Chondrocyte (in vitro differentiated cells): ENCODE measurements at regions not wholly inside any gene's neighbourhood (a gene's known extent, or its start where the extent isn't known, plus 50 kb on each side); places are given as distances from the start of the nearest gene placed in this dataset.
"Not testable (repeated sequence)": the region's sequence is repeated elsewhere in the genome, so short reads cannot be mapped to it uniquely, and the experiment has no call there.

Source experiments
- DNase-seq: peaks from one replicate; pipeline ENCODE4 v3.0.0; 2021; ENCODE audit warnings: mixed read lengths, low spot score
- H3K27ac Mint-ChIP-seq: one replicate; pipeline ENCODE4 v1.8.0; 2021; ENCODE audit warnings: mild to moderate bottlenecking, moderate library complexity, mixed read lengths; ENCODE audit not compliant: unreplicated experiment
- H3K27me3 Mint-ChIP-seq: 2 replicates; pipeline ENCODE4 v1.8.0; 2021; ENCODE audit warnings: low read depth, mixed read lengths
- H3K36me3 Mint-ChIP-seq: 2 replicates; pipeline ENCODE4 v1.8.0; 2021; ENCODE audit warnings: low read depth, mixed read lengths
- H3K4me1 Mint-ChIP-seq: 2 replicates; pipeline ENCODE4 v1.8.0; 2021; ENCODE audit warnings: low read depth, mild to moderate bottlenecking, mixed read lengths
- H3K4me3 Mint-ChIP-seq: one replicate; pipeline ENCODE4 v1.8.0; 2021; ENCODE audit warnings: mild to moderate bottlenecking, moderate library complexity, mixed read lengths; ENCODE audit not compliant: unreplicated experiment
- H3K9me3 Mint-ChIP-seq: 2 replicates; pipeline ENCODE4 v1.8.0; 2021; ENCODE audit warnings: low read depth, mixed read lengths
- TF ChIP-seq, protein P1 (sequence below): fragments of 200-600 bp; sonication (generic); IDR thresholded peaks from 2 replicates; pipeline ENCODE4 v1.5.0; 2021; ENCODE audit warnings: antibody characterized with exemption, mild to moderate bottlenecking, moderate library complexity

DNA sequence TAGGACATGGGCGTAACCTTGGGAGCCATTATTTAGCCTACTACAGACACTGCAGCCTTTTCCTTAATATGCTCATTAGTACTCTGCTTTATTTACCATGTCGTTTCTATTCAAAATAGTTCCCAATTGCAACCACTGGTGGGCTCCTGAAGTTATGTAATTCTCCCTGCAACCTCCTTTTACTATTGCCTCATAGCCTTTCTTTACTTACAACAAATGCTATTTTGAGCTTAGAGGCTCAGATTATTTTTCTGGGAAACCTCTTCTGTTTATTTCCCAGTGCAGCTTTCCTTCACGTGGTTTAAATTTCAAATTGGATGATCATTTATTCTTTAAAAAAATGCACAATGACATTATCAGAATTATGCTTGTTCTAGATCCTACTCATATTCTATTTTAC lies 492.3 kb upstream of the TMEFF2 start:
- Mint-ChIP-seq H3K27ac (no peak overlapping the region), H3K4me1 (no peaks in the 10 kb centered on the region), H3K36me3 (peaks cover 1% of the 10 kb centered on the region), H3K4me3 (no peak overlapping the region), H3K27me3 (peaks cover 2% of the 10 kb centered on the region), H3K9me3 (no peaks in the 10 kb centered on the region)
- TF ChIP-seq, protein P1, sequence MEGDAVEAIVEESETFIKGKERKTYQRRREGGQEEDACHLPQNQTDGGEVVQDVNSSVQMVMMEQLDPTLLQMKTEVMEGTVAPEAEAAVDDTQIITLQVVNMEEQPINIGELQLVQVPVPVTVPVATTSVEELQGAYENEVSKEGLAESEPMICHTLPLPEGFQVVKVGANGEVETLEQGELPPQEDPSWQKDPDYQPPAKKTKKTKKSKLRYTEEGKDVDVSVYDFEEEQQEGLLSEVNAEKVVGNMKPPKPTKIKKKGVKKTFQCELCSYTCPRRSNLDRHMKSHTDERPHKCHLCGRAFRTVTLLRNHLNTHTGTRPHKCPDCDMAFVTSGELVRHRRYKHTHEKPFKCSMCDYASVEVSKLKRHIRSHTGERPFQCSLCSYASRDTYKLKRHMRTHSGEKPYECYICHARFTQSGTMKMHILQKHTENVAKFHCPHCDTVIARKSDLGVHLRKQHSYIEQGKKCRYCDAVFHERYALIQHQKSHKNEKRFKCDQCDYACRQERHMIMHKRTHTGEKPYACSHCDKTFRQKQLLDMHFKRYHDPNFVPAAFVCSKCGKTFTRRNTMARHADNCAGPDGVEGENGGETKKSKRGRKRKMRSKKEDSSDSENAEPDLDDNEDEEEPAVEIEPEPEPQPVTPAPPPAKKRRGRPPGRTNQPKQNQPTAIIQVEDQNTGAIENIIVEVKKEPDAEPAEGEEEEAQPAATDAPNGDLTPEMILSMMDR = no peak
- no peak for DNase-seq

DNA sequence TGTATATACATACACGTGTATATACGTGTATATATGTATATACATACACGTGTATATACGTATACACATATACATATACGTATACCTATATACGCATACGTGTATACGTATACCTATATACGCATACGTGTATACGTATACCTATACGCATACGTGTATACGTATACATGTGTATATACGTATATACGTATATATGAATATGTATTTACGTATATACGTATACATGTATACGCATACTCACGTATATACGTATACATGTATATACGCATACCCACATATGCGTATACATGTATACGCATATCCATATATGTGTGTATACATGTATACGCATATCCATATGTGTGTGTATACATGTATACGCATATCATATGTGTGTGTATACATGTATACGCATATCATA lies 487.8 kb upstream of the TMEFF2 start:
- DNase-seq, H3K9me3 Mint-ChIP-seq, H3K4me1 Mint-ChIP-seq, H3K27me3 Mint-ChIP-seq, H3K4me3 Mint-ChIP-seq, H3K27ac Mint-ChIP-seq, H3K36me3 Mint-ChIP-seq: not testable (repeated sequence)

DNA sequence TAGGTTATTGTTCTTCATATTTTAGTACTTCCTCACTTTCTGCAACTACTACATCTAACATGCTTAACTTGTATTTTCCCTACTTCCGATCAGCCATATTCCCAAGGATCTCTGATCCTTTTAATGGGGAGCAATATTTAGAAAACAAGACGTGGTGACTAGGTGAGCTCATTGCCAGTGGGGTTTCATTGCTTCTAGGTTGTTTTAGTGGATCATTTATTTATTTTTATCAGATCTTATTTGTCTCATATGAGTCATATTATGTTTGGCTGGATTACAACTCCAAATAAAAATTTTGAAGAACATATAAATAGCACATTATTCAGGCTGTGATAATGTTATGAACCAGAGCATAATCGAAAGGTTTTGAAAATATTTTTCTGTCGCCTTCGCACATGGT lies 480.9 kb upstream of the TMEFF2 start:
- H3K27me3 Mint-ChIP-seq = peaks cover 2% of the 10 kb centered on the region
- no peaks in the 10 kb centered on the region for H3K4me1 Mint-ChIP-seq
- TF ChIP-seq, protein P1 = no peak
- no peak overlapping the region for H3K27ac Mint-ChIP-seq
- no peaks in the 10 kb centered on the region for H3K36me3 Mint-ChIP-seq
- DNase-seq = no peak
- no peak overlapping the region for H3K4me3 Mint-ChIP-seq
- H3K9me3 Mint-ChIP-seq = no peaks in the 10 kb centered on the region

DNA sequence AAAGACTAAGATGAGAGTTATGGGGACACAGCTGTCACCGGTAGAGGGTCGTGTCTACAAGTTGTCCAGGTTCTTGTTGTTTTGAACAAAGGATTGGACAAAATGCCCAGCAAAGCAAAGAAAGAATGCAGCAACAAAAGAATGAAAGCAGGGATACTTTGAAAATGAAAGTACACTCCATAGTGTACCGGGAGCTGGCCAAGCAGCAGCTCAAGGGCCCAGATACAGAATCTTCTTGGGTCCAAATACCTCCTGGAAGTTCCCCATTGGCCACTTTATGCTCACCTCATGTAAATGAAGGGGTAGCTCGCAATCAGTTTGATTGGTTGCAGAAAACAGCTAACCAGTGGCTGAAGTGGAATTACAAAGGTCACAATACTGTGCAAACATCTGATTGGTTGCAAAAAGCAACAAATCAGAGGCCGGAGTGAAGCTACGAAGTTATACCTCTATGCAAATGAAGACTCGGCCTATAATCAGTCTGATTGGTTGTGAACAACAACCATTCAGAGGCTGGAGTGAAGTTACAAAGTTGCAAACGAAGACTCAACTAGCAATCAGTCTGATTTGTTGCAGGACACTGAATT lies 474.9 kb upstream of the TMEFF2 start:
- no peaks in the 10 kb centered on the region for H3K36me3 Mint-ChIP-seq
- H3K27ac Mint-ChIP-seq = no peak overlapping the region
- no peak for DNase-seq
- no peaks in the 10 kb centered on the region for H3K27me3 Mint-ChIP-seq
- TF ChIP-seq, protein P1 = no peak
- H3K9me3 Mint-ChIP-seq = no peaks in the 10 kb centered on the region
- no peak overlapping the region for H3K4me3 Mint-ChIP-seq
- H3K4me1 Mint-ChIP-seq = no peaks in the 10 kb centered on the region

DNA sequence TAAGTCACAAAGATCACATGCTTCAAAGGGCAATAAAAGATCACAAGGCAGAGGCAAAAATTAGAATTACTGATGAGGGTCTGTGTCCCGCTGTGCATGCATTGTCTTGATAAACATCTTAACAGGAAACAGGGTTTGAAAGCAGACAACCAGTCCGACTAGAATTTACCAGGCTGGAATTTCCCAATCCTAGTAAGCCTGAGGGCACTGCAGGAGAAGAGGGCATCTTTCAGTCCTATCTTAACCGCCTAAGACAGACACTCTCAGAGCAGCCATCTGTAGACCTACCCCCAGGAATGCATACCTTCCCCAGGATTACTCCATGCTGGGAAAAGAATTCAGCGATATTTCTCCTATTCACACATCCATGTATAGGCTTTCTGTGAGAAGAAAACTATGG lies 465.8 kb upstream of the TMEFF2 start:
- not testable (repeated sequence) for H3K27me3 Mint-ChIP-seq

DNA sequence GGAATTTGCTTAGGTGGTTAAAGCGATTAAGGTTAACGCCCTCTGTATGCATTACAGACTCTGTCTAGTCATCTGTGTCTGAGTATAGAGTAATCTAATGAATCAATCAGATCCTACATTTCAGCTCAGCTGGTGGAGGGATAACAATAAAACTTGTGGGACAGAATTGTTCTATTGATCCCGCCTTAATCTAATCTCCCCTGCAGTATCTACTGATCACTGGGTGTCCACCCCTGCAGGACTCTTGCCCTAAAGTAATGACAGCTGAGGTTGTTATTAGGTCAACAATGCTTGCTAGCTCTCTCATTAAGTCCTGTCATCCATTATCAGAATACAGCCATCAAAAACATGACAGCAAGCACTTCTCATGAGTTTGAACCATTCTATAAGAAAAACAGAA lies 462.6 kb upstream of the TMEFF2 start:
- Mint-ChIP-seq H3K4me3 (no peak overlapping the region), H3K27me3 (peaks cover 7% of the 10 kb centered on the region), H3K4me1 (no peaks in the 10 kb centered on the region), H3K27ac (no peak overlapping the region), H3K9me3 (no peaks in the 10 kb centered on the region), H3K36me3 (no peaks in the 10 kb centered on the region)
- DNase-seq = no peak
- TF ChIP-seq, protein P1 = no peak

More for the DNA sequence above, 465.8 kb upstream of the TMEFF2 start:
- not testable (repeated sequence) for H3K4me3 Mint-ChIP-seq, H3K4me1 Mint-ChIP-seq, H3K36me3 Mint-ChIP-seq, DNase-seq, H3K27ac Mint-ChIP-seq, H3K9me3 Mint-ChIP-seq
